GM23338 (cell line): ENCODE measurements at regions not wholly inside any gene's neighbourhood (a gene's known extent, or its start where the extent isn't known, plus 50 kb on each side); places are given as distances from the start of the nearest gene placed in this dataset. TPM values are rescaled to one million over a fixed set of nuclear protein-coding genes. Genes with fewer than 3 reads are reported as not detected.
"Not testable (repeated sequence)": the region's sequence is repeated elsewhere in the genome, so short reads cannot be mapped to it uniquely, and the experiment has no call there.

ENCODE experiments used
- ATAC-seq: fragments of 200-7000 bp; cut with Tn5 transposase; 3 replicates; pipeline ENCODE4 v1.9.1; 2020
- DNase-seq: peaks from one replicate; pipeline ENCODE4 v3.0.0-alpha.2; 2015; ENCODE audit warnings: low spot score
- H2AFZ ChIP-seq: fragments of 200-600 bp; sonication (generic); 2 replicates; pipeline ENCODE4 v1.8.0; 2016; ENCODE audit warnings: antibody characterized with exemption, mild to moderate bottlenecking, moderate library complexity
- H3F3A ChIP-seq: fragments of 200-600 bp; sonication (generic); replicated peaks from 2 replicates; pipeline ENCODE4 v1.8.0; 2017; ENCODE audit warnings: antibody characterized with exemption, mixed run types, low read depth
- H3K27ac ChIP-seq: fragments of 200-600 bp; sonication (generic); 2 replicates; pipeline ENCODE4 v1.6.1; 2016; ENCODE audit warnings: low read depth
- H3K27me3 ChIP-seq: fragments of 200-600 bp; sonication (generic); 2 replicates; pipeline ENCODE4 v1.8.0; 2016; ENCODE audit warnings: mild to moderate bottlenecking, mixed run types, moderate library complexity; ENCODE audit not compliant: insufficient read depth
- H3K36me3 ChIP-seq: fragments of 200-600 bp; sonication (generic); 2 replicates; pipeline ENCODE4 v1.8.0; 2016; ENCODE audit warnings: mild to moderate bottlenecking; ENCODE audit not compliant: insufficient read depth
- H3K4me1 ChIP-seq: fragments of 200-600 bp; sonication (generic); 2 replicates; pipeline ENCODE4 v1.8.0; 2016; ENCODE audit warnings: mild to moderate bottlenecking, moderate library complexity; ENCODE audit not compliant: insufficient read depth
- H3K4me2 ChIP-seq: fragments of 200-600 bp; sonication (generic); 2 replicates; pipeline ENCODE4 v1.7.1; 2017; ENCODE audit warnings: mixed run types
- H3K4me3 ChIP-seq: fragments of 200-600 bp; sonication (generic); 2 replicates; pipeline ENCODE4 v1.6.1; 2016; ENCODE audit warnings: mixed run types
- H3K79me2 ChIP-seq: fragments of 200-600 bp; sonication (generic); replicated peaks from 2 replicates; pipeline ENCODE4 v1.8.0; 2017; ENCODE audit warnings: mild to moderate bottlenecking; ENCODE audit not compliant: insufficient read depth
- H3K9me2 ChIP-seq: fragments of 200-600 bp; sonication (generic); 2 replicates; pipeline ENCODE4 v1.8.0; 2017; ENCODE audit not compliant: insufficient read depth
- H4K20me1 ChIP-seq: fragments of 200-600 bp; sonication (generic); replicated peaks from 2 replicates; pipeline ENCODE4 v1.8.0; 2017; ENCODE audit warnings: mild to moderate bottlenecking; ENCODE audit not compliant: insufficient read depth
- H3K27ac Mint-ChIP-seq: 2 replicates; pipeline ENCODE4 v1.8.0; 2020; ENCODE audit warnings: inconsistent platforms, mild to moderate bottlenecking, moderate library complexity, mixed read lengths
- H3K27me3 Mint-ChIP-seq: 3 replicates; pipeline ENCODE4 v1.8.0; 2022; ENCODE audit warnings: low read depth, mild to moderate bottlenecking, moderate library complexity, mixed read lengths, inconsistent platforms; ENCODE audit not compliant: insufficient read depth, poor library complexity
- H3K36me3 Mint-ChIP-seq: 3 replicates; pipeline ENCODE4 v1.8.0; 2021; ENCODE audit warnings: low read depth, mild to moderate bottlenecking, inconsistent platforms, moderate library complexity, mixed read lengths
- H3K4me1 Mint-ChIP-seq: 3 replicates; pipeline ENCODE4 v1.8.0; 2020; ENCODE audit warnings: mild to moderate bottlenecking, inconsistent platforms, mixed read lengths
- H3K4me3 Mint-ChIP-seq: 3 replicates; pipeline ENCODE4 v1.8.0; 2021; ENCODE audit warnings: moderate library complexity, mild to moderate bottlenecking, inconsistent platforms, mixed read lengths
- H3K9me3 Mint-ChIP-seq: 3 replicates; pipeline ENCODE4 v1.8.0; 2020; ENCODE audit warnings: moderate library complexity, mild to moderate bottlenecking, inconsistent platforms, mixed read lengths
- small RNA-seq: library from RNA; depleted of rRNA; stranded (forward); fragments of <200 nt; gene quantifications from one replicate; pipeline ENCODE3, GENCODE V24; 2014; ENCODE audit warnings: low replicate concordance

DNA sequence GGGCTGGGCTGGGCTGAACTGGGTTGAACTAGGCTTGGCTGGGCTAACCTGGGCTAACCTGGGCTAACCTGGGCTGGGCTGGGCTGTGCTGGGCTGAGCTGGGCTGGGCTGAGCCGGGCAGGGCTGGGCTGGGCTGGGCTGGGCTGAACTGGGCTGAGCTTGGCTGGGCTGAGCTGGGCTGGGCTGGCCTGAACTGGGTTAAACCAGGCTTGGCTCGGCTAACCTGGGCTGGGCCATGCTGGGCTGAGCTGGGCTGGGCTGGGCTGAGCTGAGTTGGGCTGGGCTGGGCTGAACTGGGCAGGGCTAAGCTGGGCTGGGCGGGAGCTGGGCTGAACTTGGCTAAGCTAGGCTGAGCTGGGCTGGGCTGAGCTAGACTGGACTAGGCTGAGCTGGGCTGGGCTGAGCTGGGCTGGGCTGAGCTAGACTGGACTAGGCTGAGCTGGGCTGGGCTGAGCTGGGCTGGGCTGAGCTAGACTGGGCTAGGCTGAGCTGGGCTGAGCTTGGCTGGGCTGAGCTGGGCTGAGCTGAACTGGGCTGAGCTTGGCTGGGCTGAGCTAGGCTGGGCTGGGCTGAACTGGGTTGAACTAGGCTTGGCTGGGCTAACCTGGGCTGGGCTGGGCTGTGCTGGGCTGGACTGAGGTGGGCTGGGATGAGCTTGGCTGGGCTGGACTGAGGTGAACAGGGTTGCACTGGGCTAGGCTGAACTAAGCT is 49.9 kb upstream of the GPC1 start:
- not testable (repeated sequence) for H3K4me1 ChIP-seq, H3K4me1 Mint-ChIP-seq, H3K27me3 Mint-ChIP-seq, H3K9me2 ChIP-seq, H3K27ac ChIP-seq, H3F3A ChIP-seq, H3K4me3 Mint-ChIP-seq, H3K27ac Mint-ChIP-seq, ATAC-seq, H2AFZ ChIP-seq, H3K9me3 Mint-ChIP-seq, H3K79me2 ChIP-seq, H3K27me3 ChIP-seq, H3K36me3 ChIP-seq, H4K20me1 ChIP-seq, DNase-seq, H3K4me3 ChIP-seq, H3K36me3 Mint-ChIP-seq, H3K4me2 ChIP-seq

Small RNAs in the stretch of these regions (small RNA-seq; reads per million reads assigned to genes)
- not detected for gene RF00012
